Muscle layer of duodenum (tissue), 2 donors: ENCODE measurements at regions not wholly inside any gene's neighbourhood (a gene's known extent, or its start where the extent isn't known, plus 50 kb on each side); places are given as distances from the start of the nearest gene placed in this dataset.

ENCODE experiments used
- H3K27ac ChIP-seq: one replicate; pipeline ENCODE4 v1.7.0; 2013; ENCODE audit warnings: mild to moderate bottlenecking, low read length
- H3K27me3 ChIP-seq: one replicate; pipeline ENCODE4 v1.7.0; 2013; ENCODE audit warnings: low read depth, mild to moderate bottlenecking, control low read depth, low read length
- H3K36me3 ChIP-seq, 2 donors: one replicate each; pipeline ENCODE4 v1.7.0; 2013; ENCODE audit warnings: low read length in 2 of 2, control low read depth in 1 of 2, mild to moderate bottlenecking in 1 of 2; ENCODE audit not compliant: insufficient read depth in 2 of 2, control insufficient read depth in 1 of 2
- H3K4me1 ChIP-seq, 2 donors: one replicate each; pipeline ENCODE4 v1.7.0; 2013; ENCODE audit warnings: low read length in 2 of 2, mild to moderate bottlenecking in 2 of 2, control low read depth in 1 of 2, moderate library complexity in 1 of 2; ENCODE audit not compliant: insufficient read depth in 2 of 2, control insufficient read depth in 1 of 2
- H3K4me3 ChIP-seq, 2 donors: one replicate each; pipeline ENCODE4 v1.7.0; 2013; ENCODE audit warnings: low read length in 2 of 2, low read depth in 1 of 2, mild to moderate bottlenecking in 1 of 2
- H3K9me3 ChIP-seq, 2 donors: one replicate each; pipeline ENCODE4 v1.7.0; 2013; ENCODE audit warnings: low read length in 2 of 2, control low read depth in 1 of 2, mild to moderate bottlenecking in 1 of 2; ENCODE audit not compliant: control insufficient read depth in 1 of 2
- donor health status: healthy.

GRCh38 chr1:60413091-60413490, 339.5 kb upstream of the C1orf87 start:
- H3K27me3 ChIP-seq: no peaks in the 10 kb centered on the region
- H3K27ac ChIP-seq: no peak overlapping the region
- no peaks in the 10 kb centered on the region for H3K9me3 ChIP-seq
- H3K4me3 ChIP-seq: no peak overlapping the region
- H3K4me1 ChIP-seq: no peaks in the 10 kb centered on the region
- no peaks in the 10 kb centered on the region for H3K36me3 ChIP-seq

DNA sequence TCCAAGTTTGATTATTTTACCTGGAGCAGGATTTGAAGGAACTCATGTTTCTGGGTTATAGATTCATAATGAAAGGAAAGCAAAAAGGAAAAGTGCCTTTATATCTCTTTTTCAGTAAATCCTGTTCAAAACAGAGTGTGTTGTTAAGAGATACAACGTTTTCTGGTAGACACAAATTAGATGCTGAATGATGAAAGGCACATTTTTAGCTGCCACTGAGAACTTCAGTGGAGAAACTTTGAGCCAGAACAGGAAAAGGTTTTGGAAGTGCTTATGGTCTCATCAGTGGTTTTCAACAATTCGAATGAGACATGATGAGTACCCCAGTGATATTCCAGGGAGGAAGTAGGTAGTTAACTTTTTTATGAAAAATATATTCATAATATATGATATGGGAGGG, 338.0 kb upstream of the C1orf87 start:
- no peaks in the 10 kb centered on the region for H3K27me3 ChIP-seq
- H3K36me3 ChIP-seq: no peaks in the 10 kb centered on the region
- no peaks in the 10 kb centered on the region for H3K4me1 ChIP-seq
- H3K4me3 ChIP-seq: no peak overlapping the region
- H3K27ac ChIP-seq: no peak overlapping the region
- H3K9me3 ChIP-seq: no peaks in the 10 kb centered on the region

- Histone ChIP-seq H3K36me3 (no peaks in the 10 kb centered on the region), H3K27me3 (no peaks in the 10 kb centered on the region), H3K9me3 (no peaks in the 10 kb centered on the region), H3K4me1 (no peaks in the 10 kb centered on the region), H3K4me3 (no peak overlapping the region), H3K27ac (no peak overlapping the region)
Measured at GRCh38 chr1:60402816-60403215, 329.2 kb upstream of the C1orf87 start.

- no peaks in the 10 kb centered on the region for H3K4me1 ChIP-seq
- no peak overlapping the region for H3K27ac ChIP-seq
- H3K9me3 ChIP-seq: no peaks in the 10 kb centered on the region
- H3K4me3 ChIP-seq: no peak overlapping the region
- no peaks in the 10 kb centered on the region for H3K36me3 ChIP-seq
- H3K27me3 ChIP-seq: no peaks in the 10 kb centered on the region
Measured at GRCh38 chr1:60402216-60402615, 328.6 kb upstream of the C1orf87 start.

- Histone ChIP-seq H3K4me1 (no peaks in the 10 kb centered on the region), H3K36me3 (no peaks in the 10 kb centered on the region), H3K27me3 (no peaks in the 10 kb centered on the region), H3K27ac (no peak overlapping the region), H3K4me3 (no peak overlapping the region), H3K9me3 (no peaks in the 10 kb centered on the region)
Measured at GRCh38 chr1:60394436-60394835, 320.9 kb upstream of the C1orf87 start.

DNA sequence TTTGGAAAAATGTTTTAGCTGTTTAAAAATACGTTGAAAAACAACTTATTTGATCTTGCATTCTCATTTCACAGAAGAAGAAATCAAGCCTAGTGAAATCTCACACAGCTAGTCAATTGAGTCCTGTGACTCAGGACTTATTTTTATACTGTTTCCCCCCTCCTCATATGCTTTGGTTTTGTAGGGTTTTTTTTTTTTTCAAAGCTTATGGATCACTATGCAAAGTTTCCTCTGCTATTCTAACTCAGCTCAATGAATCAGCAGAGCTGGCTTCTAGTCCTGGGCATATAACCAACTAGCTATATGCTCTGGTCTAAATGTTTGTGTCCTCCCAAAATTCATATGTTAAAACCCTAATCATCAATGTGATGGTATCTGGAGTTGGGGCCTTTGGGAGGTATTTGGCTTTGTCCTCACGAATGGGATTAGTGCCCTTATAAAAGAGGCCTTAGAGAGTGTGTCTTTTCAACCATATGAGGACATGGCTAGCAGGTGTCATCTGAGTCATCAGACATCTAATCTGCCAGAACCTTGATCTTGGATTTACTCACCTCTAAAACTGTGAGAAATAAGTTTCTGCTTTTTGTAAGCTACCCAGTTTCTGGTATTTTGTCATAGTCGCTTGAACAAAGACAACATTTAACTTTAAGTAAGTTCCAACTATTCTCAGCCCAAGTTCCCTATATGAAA, 317.2 kb upstream of the C1orf87 start:
- H3K4me3 ChIP-seq: no peak overlapping the region
- no peaks in the 10 kb centered on the region for H3K36me3 ChIP-seq
- no peak overlapping the region for H3K27ac ChIP-seq
- no peaks in the 10 kb centered on the region for H3K9me3 ChIP-seq
- no peaks in the 10 kb centered on the region for H3K27me3 ChIP-seq
- peaks cover 0 to 6% of the 10 kb centered on the region in 2 donors for H3K4me1 ChIP-seq

DNA sequence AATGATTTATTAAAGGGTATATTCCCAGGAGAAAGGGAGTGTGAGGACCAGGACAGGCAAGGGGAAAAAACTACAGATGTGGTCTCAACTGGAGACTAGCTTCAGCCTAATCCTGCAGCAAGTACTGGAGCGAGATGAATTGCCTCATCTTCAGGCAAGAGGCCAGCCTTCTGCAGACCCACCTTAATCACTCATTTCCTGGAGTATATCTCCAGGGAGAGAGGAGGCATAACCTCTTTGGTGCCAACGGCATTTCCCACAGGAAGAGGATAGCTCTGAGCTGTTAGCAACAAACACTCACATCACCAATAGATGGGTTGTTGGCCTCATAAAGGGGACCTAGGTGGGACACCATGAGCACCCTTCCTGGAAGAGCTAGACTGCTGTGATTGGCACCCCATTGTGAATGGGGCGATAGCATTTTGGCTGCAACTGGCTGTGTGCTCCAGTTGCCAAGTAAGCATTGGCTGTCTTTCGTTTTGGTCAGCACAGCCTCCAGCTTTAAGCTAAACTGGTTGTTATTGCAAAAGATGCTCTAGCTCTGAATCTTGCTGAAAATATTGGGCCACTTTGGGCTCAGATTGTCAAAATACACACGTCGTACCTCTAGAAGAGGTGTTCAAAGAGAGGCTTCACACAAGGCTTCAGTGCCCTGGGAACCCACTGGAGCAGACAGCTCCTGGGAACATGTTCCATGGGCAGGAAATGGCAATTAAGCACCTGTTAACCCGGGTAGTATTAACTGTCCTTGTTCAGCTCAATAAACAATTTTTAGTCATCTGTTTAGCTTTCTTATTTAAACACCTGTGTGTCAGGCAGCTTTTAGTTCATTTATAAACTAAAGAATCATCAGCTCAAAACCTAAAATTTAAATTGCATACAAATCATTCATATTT, 314.8 kb upstream of the C1orf87 start:
- Histone ChIP-seq H3K9me3 (no peaks in the 10 kb centered on the region), H3K27ac (no peak overlapping the region), H3K4me3 (no peak overlapping the region), H3K27me3 (no peaks in the 10 kb centered on the region), H3K36me3 (no peaks in the 10 kb centered on the region), H3K4me1 (peaks cover 0 to 6% of the 10 kb centered on the region in 2 donors)

DNA sequence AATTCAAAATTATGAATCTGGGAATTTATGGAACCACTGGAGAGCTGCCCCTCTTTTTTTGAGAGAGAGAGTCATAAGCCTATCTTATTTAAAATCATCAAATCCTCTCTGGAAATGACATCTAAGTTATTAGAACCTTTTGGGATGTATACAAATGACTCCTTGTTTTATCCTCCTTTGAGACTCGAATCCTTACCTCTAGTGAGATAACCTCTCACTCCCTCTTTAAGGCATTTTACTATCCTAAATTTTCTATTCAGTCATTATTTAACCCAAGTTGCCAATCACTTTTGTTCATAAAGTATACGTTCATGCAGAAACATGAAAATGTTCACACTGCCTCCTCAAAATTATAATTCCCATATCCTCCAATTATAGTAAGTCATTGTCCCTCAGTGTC, 313.6 kb upstream of the C1orf87 start:
- Histone ChIP-seq H3K4me1 (peaks cover 0 to 6% of the 10 kb centered on the region in 2 donors), H3K27ac (no peak overlapping the region)

GRCh38 chr1:60386249-60386648, 312.7 kb upstream of the C1orf87 start:
- no peaks in the 10 kb centered on the region for H3K9me3 ChIP-seq
- peaks cover 0 to 6% of the 10 kb centered on the region in 2 donors for H3K4me1 ChIP-seq
- no peaks in the 10 kb centered on the region for H3K27me3 ChIP-seq
- no peaks in the 10 kb centered on the region for H3K36me3 ChIP-seq
- no peak overlapping the region for H3K4me3 ChIP-seq
- H3K27ac ChIP-seq: no peak overlapping the region

More for the DNA sequence above, 313.6 kb upstream of the C1orf87 start:
- no peak overlapping the region for H3K4me3 ChIP-seq
- no peaks in the 10 kb centered on the region for H3K36me3 ChIP-seq
- H3K9me3 ChIP-seq: no peaks in the 10 kb centered on the region
- no peaks in the 10 kb centered on the region for H3K27me3 ChIP-seq

GRCh38 chr1:60376196-60376595, 302.6 kb upstream of the C1orf87 start:
- no peak overlapping the region for H3K4me3 ChIP-seq

DNA sequence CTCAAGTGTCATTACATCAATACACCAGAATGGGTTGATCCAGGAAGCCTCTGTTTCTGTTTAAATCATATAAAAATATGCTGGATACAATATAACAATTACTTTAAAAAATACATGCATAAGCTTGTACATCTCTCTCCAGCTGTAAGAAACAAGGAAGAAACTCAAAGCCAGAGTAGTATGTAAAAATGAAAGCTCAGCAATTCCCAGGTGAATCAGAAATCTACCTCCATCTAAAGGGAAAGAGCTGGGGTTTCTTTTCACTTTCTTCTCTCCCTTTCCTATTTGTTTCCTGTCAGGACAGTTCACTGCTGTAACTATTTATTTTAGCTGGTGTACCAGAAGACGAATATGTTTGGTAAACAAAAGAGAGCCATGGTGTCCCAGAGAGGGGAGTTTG, 301.0 kb upstream of the C1orf87 start:
- Histone ChIP-seq H3K27me3 (no peaks in the 10 kb centered on the region), H3K4me3 (no peak overlapping the region), H3K4me1 (no peaks in the 10 kb centered on the region), H3K27ac (no peak overlapping the region), H3K9me3 (peaks cover 0 to 9% of the 10 kb centered on the region in 2 donors), H3K36me3 (no peaks in the 10 kb centered on the region)

More at GRCh38 chr1:60376196-60376595, 302.6 kb upstream of the C1orf87 start:
- no peaks in the 10 kb centered on the region for H3K4me1 ChIP-seq
- no peak overlapping the region for H3K27ac ChIP-seq
- peaks cover 0 to 8% of the 10 kb centered on the region in 2 donors for H3K9me3 ChIP-seq
- no peaks in the 10 kb centered on the region for H3K27me3 ChIP-seq
- H3K36me3 ChIP-seq: no peaks in the 10 kb centered on the region
